Keratinocyte (primary cell): ENCODE measurements at regions not wholly inside any gene's neighbourhood (a gene's known extent, or its start where the extent isn't known, plus 50 kb on each side); places are given as distances from the start of the nearest gene placed in this dataset.

Experiments
- DNase-seq: peaks from one replicate; pipeline ENCODE4 v3.0.0-alpha.2; 2011; ENCODE audit warnings: low read depth, missing footprints, low spot score
- FAIRE-seq: peaks from 2 replicates; lab custom pipeline; 2011; peaks lifted over from hg19 to GRCh38; lab: Jason Lieb, UNC
- H2AFZ ChIP-seq: 2 replicates; pipeline ENCODE4 v1.6.0; 2012; ENCODE audit warnings: low read length, control low read depth, inconsistent platforms; ENCODE audit not compliant: control insufficient read depth
- H3K27ac ChIP-seq: 2 replicates; pipeline ENCODE4 v1.5.1; 2011; ENCODE audit warnings: low read length; ENCODE audit not compliant: control insufficient read depth, insufficient read depth
- H3K27me3 ChIP-seq: 3 replicates; pipeline ENCODE4 v1.6.0; 2011; ENCODE audit warnings: low read length; ENCODE audit not compliant: control insufficient read depth, insufficient read depth; ENCODE audit errors: extremely low read depth
- H3K36me3 ChIP-seq, 2 experiments: 2 replicates in 1 of 2; 3 replicates in 1 of 2; pipeline ENCODE4 v1.5.1; 2011; ENCODE audit warnings: low read length in 2 of 2, mild to moderate bottlenecking in 1 of 2; ENCODE audit not compliant: control insufficient read depth in 2 of 2, insufficient read depth in 2 of 2; ENCODE audit errors: extremely low read depth in 1 of 2
- H3K4me1 ChIP-seq: 3 replicates; pipeline ENCODE4 v1.5.1; 2011; ENCODE audit warnings: low read length; ENCODE audit not compliant: control insufficient read depth, insufficient read depth; ENCODE audit errors: extremely low read depth
- H3K4me2 ChIP-seq: 3 replicates; pipeline ENCODE4 v1.6.0; 2011; ENCODE audit warnings: low read depth, low read length; ENCODE audit not compliant: control insufficient read depth, insufficient read depth; ENCODE audit errors: extremely low read depth
- H3K4me3 ChIP-seq, 3 experiments: fragments of 200-600 bp in 1 of 3; sonication (generic) in 1 of 3; 2 replicates in 2 of 3; 3 replicates in 1 of 3; pipeline ENCODE4 v1.5.1; 2011 to 2016; ENCODE audit warnings: low read length in 3 of 3, mild to moderate bottlenecking in 3 of 3, control low read depth in 2 of 3, inconsistent platforms in 1 of 3, low read depth in 1 of 3, mixed read lengths in 1 of 3, mixed run types in 1 of 3, moderate library complexity in 1 of 3; ENCODE audit not compliant: control insufficient read depth in 2 of 3, insufficient read depth in 2 of 3; ENCODE audit errors: extremely low read depth in 1 of 3
- H3K79me2 ChIP-seq: 2 replicates; pipeline ENCODE4 v1.6.0; 2012; ENCODE audit warnings: low read length; ENCODE audit not compliant: control insufficient read depth, insufficient read depth
- H3K9ac ChIP-seq: 3 replicates; pipeline ENCODE4 v1.6.0; 2011; ENCODE audit warnings: low read length; ENCODE audit not compliant: control insufficient read depth, insufficient read depth; ENCODE audit errors: extremely low read depth
- H3K9me1 ChIP-seq: 3 replicates; pipeline ENCODE4 v1.6.0; 2011; ENCODE audit warnings: low read length; ENCODE audit not compliant: control insufficient read depth, insufficient read depth; ENCODE audit errors: extremely low read depth
- H3K9me3 ChIP-seq: 2 replicates; pipeline ENCODE4 v1.5.1; 2012; ENCODE audit warnings: low read depth, low read length; ENCODE audit not compliant: control insufficient read depth
- H4K20me1 ChIP-seq: 3 replicates; pipeline ENCODE4 v1.6.0; 2011; ENCODE audit warnings: low read length; ENCODE audit not compliant: control insufficient read depth, insufficient read depth; ENCODE audit errors: extremely low read depth
- EZH2 ChIP-seq: IDR thresholded peaks from one replicate; pipeline ENCODE4 v1.6.1; 2012; ENCODE audit warnings: inconsistent platforms, mild to moderate bottlenecking, low read length, moderate library complexity
- dilution Hi-C: fragments of 300-500 bp; cut with MboI; formaldehyde crosslinking; loops from one replicate; pipeline ENCODE4 v1.7.0; 2020; ENCODE audit warnings: low sequenced_read_pairs; ENCODE audit not compliant: extremely low pct_ligation_motif_present
- TF ChIP-seq, protein P1 (sequence below), 3 experiments: IDR thresholded peaks in 1 of 3; conservative IDR thresholded peaks in 1 of 3; optimal IDR thresholded peaks in 1 of 3; 2 replicates in 2 of 3; 3 replicates in 1 of 3; pipeline versions ENCODE3 to v1.5.1; 2011; ENCODE audit warnings: low read length in 3 of 3, mild to moderate bottlenecking in 3 of 3, moderate library complexity in 2 of 3, control low read depth in 1 of 3, inconsistent platforms in 1 of 3; ENCODE audit not compliant: insufficient read depth in 2 of 3; ENCODE audit errors: extremely low read depth in 1 of 3

- peak overlapping the region; percentile 2 for H3K27ac ChIP-seq
- FAIRE-seq (peak; percentile 41), DNase-seq (peak; percentile 82)
Measured at GRCh38 chr5:132138260-132138659, 64.7 kb downstream of the CSF2 start.

More at GRCh38 chr5:132138260-132138659, 64.7 kb downstream of the CSF2 start:
- H3K9me1 ChIP-seq = no peaks in the 10 kb centered on the region
- H3K79me2 ChIP-seq = no peaks in the 10 kb centered on the region
- H3K4me3 ChIP-seq = no peak overlapping the region
- H3K36me3 ChIP-seq = no peaks in the 10 kb centered on the region
- no peak overlapping the region for H2AFZ ChIP-seq
- H3K9ac ChIP-seq = no peak overlapping the region
- H3K4me1 ChIP-seq = peaks cover 22% of the 10 kb centered on the region
- dilution Hi-C loops = no loop called here
- H4K20me1 ChIP-seq = no peaks in the 10 kb centered on the region
- no peak for TF ChIP-seq EZH2
- TF ChIP-seq, protein P1, sequence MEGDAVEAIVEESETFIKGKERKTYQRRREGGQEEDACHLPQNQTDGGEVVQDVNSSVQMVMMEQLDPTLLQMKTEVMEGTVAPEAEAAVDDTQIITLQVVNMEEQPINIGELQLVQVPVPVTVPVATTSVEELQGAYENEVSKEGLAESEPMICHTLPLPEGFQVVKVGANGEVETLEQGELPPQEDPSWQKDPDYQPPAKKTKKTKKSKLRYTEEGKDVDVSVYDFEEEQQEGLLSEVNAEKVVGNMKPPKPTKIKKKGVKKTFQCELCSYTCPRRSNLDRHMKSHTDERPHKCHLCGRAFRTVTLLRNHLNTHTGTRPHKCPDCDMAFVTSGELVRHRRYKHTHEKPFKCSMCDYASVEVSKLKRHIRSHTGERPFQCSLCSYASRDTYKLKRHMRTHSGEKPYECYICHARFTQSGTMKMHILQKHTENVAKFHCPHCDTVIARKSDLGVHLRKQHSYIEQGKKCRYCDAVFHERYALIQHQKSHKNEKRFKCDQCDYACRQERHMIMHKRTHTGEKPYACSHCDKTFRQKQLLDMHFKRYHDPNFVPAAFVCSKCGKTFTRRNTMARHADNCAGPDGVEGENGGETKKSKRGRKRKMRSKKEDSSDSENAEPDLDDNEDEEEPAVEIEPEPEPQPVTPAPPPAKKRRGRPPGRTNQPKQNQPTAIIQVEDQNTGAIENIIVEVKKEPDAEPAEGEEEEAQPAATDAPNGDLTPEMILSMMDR (optimal IDR thresholded peaks at IDR 0.05 in 1 of 3, IDR thresholded peaks at IDR 0.05 in 1 of 3, conservative IDR thresholded peaks at IDR 0.05 in 1 of 3; ENCODE audit: extremely low read depth in 1 of 3, insufficient read depth in 2 of 3, low read length in 3 of 3) = no peak
- no peak overlapping the region for H3K4me2 ChIP-seq
- no peaks in the 10 kb centered on the region for H3K9me3 ChIP-seq
- H3K27me3 ChIP-seq = no peaks in the 10 kb centered on the region
